Cardiac septum (tissue), 1 donor: ENCODE measurements at regions not wholly inside any gene's neighbourhood (a gene's known extent, or its start where the extent isn't known, plus 50 kb on each side); places are given as distances from the start of the nearest gene placed in this dataset.
"Not testable (repeated sequence)": the region's sequence is repeated elsewhere in the genome, so short reads cannot be mapped to it uniquely, and the experiment has no call there.

Experiments
- DNase-seq: peaks from one replicate; pipeline ENCODE4 v3.0.0-alpha.2; 2020; ENCODE audit warnings: low spot score
- intact Hi-C: fragments of 100-400 bp; cut with DNase I; formaldehyde crosslinking; loops from one replicate; pipeline ENCODE4 v1.14.0; 2022
- donor health status: DM: no; HTN: no; CAD: no.

GRCh38 chr16:62391134-62391533 lies 354.9 kb upstream of the CDH8 start:
- no peak for DNase-seq
- intact Hi-C loops: no loop called here

- no peak for DNase-seq
- intact Hi-C loops: no loop called here
Observed at GRCh38 chr16:62390214-62390613, 354.0 kb upstream of the CDH8 start.

- intact Hi-C loops: no loop called here
- DNase-seq: no peak
Observed at GRCh38 chr16:62386411-62386810, 350.2 kb upstream of the CDH8 start.

GRCh38 chr16:62383941-62384340 lies 347.7 kb upstream of the CDH8 start:
- intact Hi-C loops: no loop called here
- no peak for DNase-seq

GRCh38 chr16:62370445-62370844 lies 334.2 kb upstream of the CDH8 start:
- intact Hi-C loops: no loop called here
- no peak for DNase-seq

GRCh38 chr16:62363501-62363900 lies 327.3 kb upstream of the CDH8 start:
- intact Hi-C loops: no loop called here
- no peak for DNase-seq

- intact Hi-C loops: no loop called here
- no peak for DNase-seq
Observed at GRCh38 chr16:62353355-62353754, 317.1 kb upstream of the CDH8 start.

- intact Hi-C loops: no loop called here
- DNase-seq: no peak
Observed at GRCh38 chr16:62342216-62342615, 306.0 kb upstream of the CDH8 start.

GRCh38 chr16:62335356-62335755 lies 299.1 kb upstream of the CDH8 start:
- DNase-seq: no peak
- intact Hi-C loops: no loop called here

- intact Hi-C loops: no loop called here
- no peak for DNase-seq
Observed at GRCh38 chr16:62321606-62322005, 285.4 kb upstream of the CDH8 start.

GRCh38 chr16:62298600-62298999 lies 262.4 kb upstream of the CDH8 start:
- DNase-seq: no peak
- intact Hi-C loops: no loop called here

- no peak for DNase-seq
- intact Hi-C loops: no loop called here
Observed at GRCh38 chr16:62294213-62294972, 258.2 kb upstream of the CDH8 start.

GRCh38 chr16:62288990-62289629 lies 252.9 kb upstream of the CDH8 start:
- intact Hi-C loops: no loop called here

GRCh38 chr16:62280506-62280905 lies 244.3 kb upstream of the CDH8 start:
- intact Hi-C loops: no loop called here
- no peak for DNase-seq

More at GRCh38 chr16:62288990-62289629, 252.9 kb upstream of the CDH8 start:
- no peak for DNase-seq

- intact Hi-C loops: no loop called here
- no peak for DNase-seq
Observed at GRCh38 chr16:62277942-62278341, 241.7 kb upstream of the CDH8 start.

GRCh38 chr16:62276637-62277036 lies 240.4 kb upstream of the CDH8 start:
- intact Hi-C loops: no loop called here
- DNase-seq: no peak

GRCh38 chr16:62272035-62272434 lies 235.8 kb upstream of the CDH8 start:
- DNase-seq: no peak
- intact Hi-C loops: no loop called here

GRCh38 chr16:62261760-62262159 lies 225.5 kb upstream of the CDH8 start:
- no peak for DNase-seq
- intact Hi-C loops: no loop called here

GRCh38 chr16:62258931-62259435 lies 222.7 kb upstream of the CDH8 start:
- intact Hi-C loops, DNase-seq: not testable (repeated sequence)

GRCh38 chr16:62256406-62256805 lies 220.2 kb upstream of the CDH8 start:
- no peak for DNase-seq
- intact Hi-C loops: no loop called here

GRCh38 chr16:62254847-62255246 lies 218.6 kb upstream of the CDH8 start:
- DNase-seq: no peak
- intact Hi-C loops: no loop called here
